ENCODE measurements at regions not wholly inside any gene's neighbourhood (a gene's known extent, or its start where the extent isn't known, plus 50 kb on each side); places are given as distances from the start of the nearest gene placed in this dataset.
"Not testable (repeated sequence)": the region's sequence is repeated elsewhere in the genome, so short reads cannot be mapped to it uniquely, and the experiment has no call there.

- DNase-seq (ENCODE audit: low read depth, low spot score) (no peak), FAIRE-seq (no peak)
- H3K4me3 ChIP-seq (ENCODE audit: control insufficient read depth in 2 of 3, extremely low read depth in 1 of 3, insufficient read depth in 2 of 3, low read depth in 1 of 3, low read length in 3 of 3): no peak overlapping the region
- no peaks in the 10 kb centered on the region for H3K9me1 ChIP-seq (ENCODE audit: control insufficient read depth, extremely low read depth, insufficient read depth, low read length)
- TF ChIP-seq EZH2 (IDR thresholded peaks at IDR 0.05; ENCODE audit: low read length): no peak
- no peak for TF ChIP-seq CTCF (optimal IDR thresholded peaks at IDR 0.05 in 1 of 3, IDR thresholded peaks at IDR 0.05 in 1 of 3, conservative IDR thresholded peaks at IDR 0.05 in 1 of 3; ENCODE audit: extremely low read depth in 1 of 3, insufficient read depth in 2 of 3, low read length in 3 of 3)
- H4K20me1 ChIP-seq (ENCODE audit: control insufficient read depth, extremely low read depth, insufficient read depth, low read length): no peaks in the 10 kb centered on the region
- H3K9ac ChIP-seq (ENCODE audit: control insufficient read depth, extremely low read depth, insufficient read depth, low read length): no peak overlapping the region
- no peak overlapping the region for H3K27ac ChIP-seq (ENCODE audit: control insufficient read depth, insufficient read depth, low read length)
- H3K4me1 ChIP-seq (ENCODE audit: control insufficient read depth, extremely low read depth, insufficient read depth, low read length): no peaks in the 10 kb centered on the region
- no peaks in the 10 kb centered on the region for H3K79me2 ChIP-seq (ENCODE audit: control insufficient read depth, insufficient read depth, low read length)
- H3K9me3 ChIP-seq (ENCODE audit: control insufficient read depth, low read depth, low read length): no peaks in the 10 kb centered on the region
- H3K27me3 ChIP-seq (ENCODE audit: control insufficient read depth, extremely low read depth, insufficient read depth, low read length): no peaks in the 10 kb centered on the region
- dilution Hi-C loops (cut with MboI; ENCODE audit: extremely low pct_ligation_motif_present, low sequenced_read_pairs): no loop called here
- H3K4me2 ChIP-seq (ENCODE audit: control insufficient read depth, extremely low read depth, insufficient read depth, low read depth, low read length): no peak overlapping the region
- H2AFZ ChIP-seq (ENCODE audit: control insufficient read depth, low read length): no peak overlapping the region
- H3K36me3 ChIP-seq (ENCODE audit: control insufficient read depth in 2 of 2, extremely low read depth in 1 of 2, insufficient read depth in 2 of 2, low read length in 2 of 2): no peaks in the 10 kb centered on the region
These were observed 69.4 kb upstream of the GPCPD1 start for GRCh38 chr20:5680192-5680591.

GRCh38 chr20:5678777-5679176 is 68.0 kb upstream of the GPCPD1 start:
- no peak for FAIRE-seq
- Histone ChIP-seq H3K27me3 (ENCODE audit: control insufficient read depth, extremely low read depth, insufficient read depth, low read length) (no peaks in the 10 kb centered on the region), H2AFZ (ENCODE audit: control insufficient read depth, low read length) (no peak overlapping the region), H3K4me2 (ENCODE audit: control insufficient read depth, extremely low read depth, insufficient read depth, low read depth, low read length) (no peak overlapping the region), H3K27ac (ENCODE audit: control insufficient read depth, insufficient read depth, low read length) (no peak overlapping the region), H3K4me3 (ENCODE audit: control insufficient read depth in 2 of 3, extremely low read depth in 1 of 3, insufficient read depth in 2 of 3, low read depth in 1 of 3, low read length in 3 of 3) (no peak overlapping the region), H3K79me2 (ENCODE audit: control insufficient read depth, insufficient read depth, low read length) (no peaks in the 10 kb centered on the region), H3K9me3 (ENCODE audit: control insufficient read depth, low read depth, low read length) (no peaks in the 10 kb centered on the region), H3K4me1 (ENCODE audit: control insufficient read depth, extremely low read depth, insufficient read depth, low read length) (peaks cover 7% of the 10 kb centered on the region), H3K9me1 (ENCODE audit: control insufficient read depth, extremely low read depth, insufficient read depth, low read length) (no peaks in the 10 kb centered on the region), H3K36me3 (ENCODE audit: control insufficient read depth in 2 of 2, extremely low read depth in 1 of 2, insufficient read depth in 2 of 2, low read length in 2 of 2) (no peaks in the 10 kb centered on the region), H4K20me1 (ENCODE audit: control insufficient read depth, extremely low read depth, insufficient read depth, low read length) (no peaks in the 10 kb centered on the region), H3K9ac (ENCODE audit: control insufficient read depth, extremely low read depth, insufficient read depth, low read length) (no peak overlapping the region)
- dilution Hi-C loops (cut with MboI; ENCODE audit: extremely low pct_ligation_motif_present, low sequenced_read_pairs): no loop called here
- TF ChIP-seq EZH2 (IDR thresholded peaks at IDR 0.05; ENCODE audit: low read length) (no peak), CTCF (optimal IDR thresholded peaks at IDR 0.05 in 1 of 3, IDR thresholded peaks at IDR 0.05 in 1 of 3, conservative IDR thresholded peaks at IDR 0.05 in 1 of 3; ENCODE audit: extremely low read depth in 1 of 3, insufficient read depth in 2 of 3, low read length in 3 of 3) (no peak)
- DNase-seq (ENCODE audit: low read depth, low spot score): no peak

GRCh38 chr20:5677944-5678343 is 67.1 kb upstream of the GPCPD1 start:
- H3K27me3 ChIP-seq (ENCODE audit: control insufficient read depth, extremely low read depth, insufficient read depth, low read length); H2AFZ ChIP-seq (ENCODE audit: control insufficient read depth, low read length); DNase-seq (ENCODE audit: low read depth, low spot score); H3K9ac ChIP-seq (ENCODE audit: control insufficient read depth, extremely low read depth, insufficient read depth, low read length); dilution Hi-C loops (cut with MboI; ENCODE audit: extremely low pct_ligation_motif_present, low sequenced_read_pairs); H3K36me3 ChIP-seq (ENCODE audit: control insufficient read depth in 2 of 2, extremely low read depth in 1 of 2, insufficient read depth in 2 of 2, low read length in 2 of 2); H3K9me1 ChIP-seq (ENCODE audit: control insufficient read depth, extremely low read depth, insufficient read depth, low read length); FAIRE-seq; H3K27ac ChIP-seq (ENCODE audit: control insufficient read depth, insufficient read depth, low read length); H3K4me1 ChIP-seq (ENCODE audit: control insufficient read depth, extremely low read depth, insufficient read depth, low read length); H4K20me1 ChIP-seq (ENCODE audit: control insufficient read depth, extremely low read depth, insufficient read depth, low read length); H3K9me3 ChIP-seq (ENCODE audit: control insufficient read depth, low read depth, low read length); H3K79me2 ChIP-seq (ENCODE audit: control insufficient read depth, insufficient read depth, low read length); H3K4me2 ChIP-seq (ENCODE audit: control insufficient read depth, extremely low read depth, insufficient read depth, low read depth, low read length); H3K4me3 ChIP-seq (ENCODE audit: control insufficient read depth in 2 of 3, extremely low read depth in 1 of 3, insufficient read depth in 2 of 3, low read depth in 1 of 3, low read length in 3 of 3): not testable (repeated sequence)
